HepG2 (cell line): ENCODE measurements at regions not wholly inside any gene's neighbourhood (a gene's known extent, or its start where the extent isn't known, plus 50 kb on each side); places are given as distances from the start of the nearest gene placed in this dataset.

Experiments
- ATAC-seq: fragments of 200-7000 bp; cut with Tn5 transposase; 3 replicates; pipeline ENCODE4 v1.9.1; 2020; ENCODE audit warnings: mild to moderate bottlenecking, moderate library complexity
- BruUV-seq: library from RNA; stranded (reverse); fragments of 400-500 nt; replicated peaks from 2 replicates; lab custom pipeline; 2021; lab: Mats Ljungman, UMichigan
- CTCF ChIA-PET: fragments of 300-600 bp; formaldehyde crosslinking; extraction: SDS; loops from one replicate; lab custom pipeline; 2021; ENCODE audit warnings: low total read pairs, inconsistent platforms, low intra/inter-chr PET ratio; lab: Yijun Ruan, JAX
- POLR2A ChIA-PET: fragments of 350-600 bp; sonication (Branson Sonifier 250); formaldehyde crosslinking; loops from one replicate; lab custom pipeline; 2020; ENCODE audit warnings: antibody characterized with exemption, inconsistent platforms; lab: Yijun Ruan, JAX
- DNase-seq: peaks from one replicate; pipeline ENCODE4 v3.0.0-alpha.2; 2015; ENCODE audit warnings: low spot score
- FAIRE-seq: peaks from 3 replicates; lab custom pipeline; 2011; peaks lifted over from hg19 to GRCh38; lab: Jason Lieb, UNC
- H2AFZ ChIP-seq: one replicate; pipeline ENCODE4 v1.6.1; 2011; ENCODE audit warnings: low read length, inconsistent platforms
- H3K27ac ChIP-seq: fragments of 300-600 bp; 3 replicates; pipeline ENCODE4 v1.8.0; 2011; ENCODE audit warnings: mixed run types, mild to moderate bottlenecking, mixed read lengths, low read length, inconsistent platforms; ENCODE audit not compliant: insufficient read depth; ENCODE audit errors: extremely low read length
- H3K27me3 ChIP-seq, 2 experiments: fragments of 200-600 bp in 1 of 2; 2 replicates in 1 of 2; 3 replicates in 1 of 2; pipeline versions ENCODE4 v1.6.0 to v1.8.0; 2011; ENCODE audit warnings: low read length in 2 of 2, mild to moderate bottlenecking in 2 of 2, moderate library complexity in 2 of 2, inconsistent platforms in 1 of 2; ENCODE audit not compliant: insufficient read depth in 2 of 2, control insufficient read depth in 1 of 2
- H3K36me3 ChIP-seq, 2 experiments: fragments of 200-600 bp in 1 of 2; replicated peaks in 1 of 2; 2 replicates in 1 of 2; 3 replicates in 1 of 2; pipeline versions ENCODE4 v1.5.1 to v1.8.0; 2011; ENCODE audit warnings: low read length in 2 of 2, inconsistent platforms in 1 of 2; ENCODE audit not compliant: insufficient read depth in 2 of 2, control insufficient read depth in 1 of 2
- H3K4me1 ChIP-seq: 2 replicates; pipeline ENCODE4 v1.5.1; 2012; ENCODE audit warnings: low read length, inconsistent platforms; ENCODE audit not compliant: insufficient read depth
- H3K4me2 ChIP-seq: 2 replicates; pipeline ENCODE4 v1.6.0; 2011; ENCODE audit warnings: low read depth, low read length, inconsistent platforms
- H3K4me3 ChIP-seq, 3 experiments: fragments of 200-600 bp in 1 of 3; sonication (generic), shearing (Covaris generic) in 1 of 3; replicated peaks in 1 of 3; 2 replicates each; pipeline ENCODE4 v1.5.1; 2011 to 2016; ENCODE audit warnings: low read length in 3 of 3, inconsistent platforms in 2 of 3, low read depth in 2 of 3, mild to moderate bottlenecking in 2 of 3, control low read depth in 1 of 3, mixed read lengths in 1 of 3; ENCODE audit not compliant: insufficient read depth in 1 of 3
- H3K79me2 ChIP-seq: one replicate; pipeline ENCODE4 v1.6.1; 2011; ENCODE audit warnings: low read length, inconsistent platforms; ENCODE audit not compliant: insufficient read depth
- H3K9ac ChIP-seq: 2 replicates; pipeline ENCODE4 v1.6.0; 2011; ENCODE audit warnings: mild to moderate bottlenecking, low read depth, low read length, inconsistent platforms; ENCODE audit not compliant: insufficient read depth
- H3K9me3 ChIP-seq: 2 replicates; pipeline ENCODE4 v1.5.1; 2012; ENCODE audit warnings: mild to moderate bottlenecking, low read length
- H4K20me1 ChIP-seq: 2 replicates; pipeline ENCODE4 v1.6.0; 2011; ENCODE audit warnings: inconsistent platforms, mild to moderate bottlenecking, low read length, moderate library complexity; ENCODE audit not compliant: insufficient read depth
- CEBPB ChIP-seq: IDR thresholded peaks from 2 replicates; pipeline ENCODE4 v1.6.1; 2011; ENCODE audit warnings: low read depth, low read length, improper control_type of control experiment, borderline replicate concordance
- KLF15 ChIP-seq: sonication (generic); formaldehyde crosslinking; IDR thresholded peaks from 2 replicates; pipeline ENCODE4 v1.8.1; 2023; ENCODE audit warnings: borderline replicate concordance, mild to moderate bottlenecking, inconsistent platforms, missing genetic modification reagents, mixed read lengths
- NCOA1 ChIP-seq: sonication (generic); formaldehyde crosslinking; IDR thresholded peaks from 2 replicates; pipeline ENCODE4 v1.9.0; 2021; ENCODE audit warnings: missing genetic modification reagents
- WGBS: methylation state at CpG from one replicate; pipeline ENCODE4 v1.1.6; 2017; ENCODE audit warnings: low lambda C conversion rate; 5-methylcytosine and 5-hydroxymethylcytosine counted together
- in situ Hi-C: cut with HindIII; loops from 2 replicates; pipeline ENCODE4 v1.10.0; 2017; ENCODE audit warnings: low pct_unique_long_range_greater_than_20kb; ENCODE audit not compliant: extremely low pct_ligation_motif_present
- intact Hi-C: fragments of 100-400 bp; cut with micrococcal nuclease; formaldehyde crosslinking; loops from one replicate; pipeline ENCODE4 v1.10.0; 2022; ENCODE audit not compliant: unreplicated experiment
- TF ChIP-seq, protein P1 (sequence below): sonication (generic); formaldehyde crosslinking; conservative IDR thresholded peaks from 2 replicates; pipeline ENCODE4 v1.8.1; 2023; ENCODE audit warnings: missing genetic modification reagents

DNA sequence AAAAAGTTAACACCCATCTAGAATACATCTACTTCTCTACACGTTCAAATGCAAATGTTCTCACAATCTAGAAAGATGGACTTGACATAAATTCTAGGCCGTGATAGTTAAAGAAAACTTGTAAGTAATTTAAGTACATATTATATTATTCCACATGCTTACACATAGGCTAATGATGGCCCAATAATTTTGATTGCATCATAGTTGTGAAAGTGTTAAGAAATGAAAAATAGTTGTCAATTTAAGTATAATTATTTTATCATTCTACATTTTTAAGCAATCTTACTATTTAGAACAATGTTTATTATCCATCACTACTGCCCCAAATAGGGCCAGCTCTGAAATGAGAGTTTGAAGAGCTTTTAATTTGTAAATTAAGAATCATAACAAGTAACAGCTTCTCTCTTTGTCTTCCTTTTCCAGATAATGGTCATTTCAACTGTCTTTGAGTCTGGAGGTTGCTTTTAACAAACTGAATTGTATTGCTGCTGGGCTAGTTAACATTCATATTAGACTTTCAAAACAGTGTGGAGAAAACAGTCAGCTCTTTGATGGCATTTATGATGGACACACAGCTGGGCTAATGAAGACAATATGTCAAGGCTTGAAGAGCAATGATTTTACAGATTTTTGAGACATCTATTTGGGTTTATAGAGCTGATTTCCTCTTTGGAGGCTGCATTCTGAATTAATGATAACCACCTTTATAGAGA lies 246.1 kb upstream of the KCNH8 start:
- intact Hi-C loops (no loop called here), in situ Hi-C loops (no loop called here)
- H3K27ac ChIP-seq, result no peak overlapping the region
- POLR2A ChIA-PET, result no interaction called here
- H3K4me3 ChIP-seq, result no peak overlapping the region
- FAIRE-seq (no peak), ATAC-seq (no peak), DNase-seq (no peak)
- no peaks in the 10 kb centered on the region for H4K20me1 ChIP-seq
- BruUV-seq, result no TSS peak
- no peaks in the 10 kb centered on the region for H3K9me3 ChIP-seq
- H3K4me2 ChIP-seq, result no peak overlapping the region
- CTCF ChIA-PET, result no interaction called here
- no peaks in the 10 kb centered on the region for H3K79me2 ChIP-seq
- no peaks in the 10 kb centered on the region for H3K4me1 ChIP-seq
- TF ChIP-seq KLF15 (CRISPR knock-in tag), result no peak
- TF ChIP-seq CEBPB, result peak; percentile 60
- no peaks in the 10 kb centered on the region for H3K36me3 ChIP-seq
- H2AFZ ChIP-seq, result no peak overlapping the region
- H3K9ac ChIP-seq, result no peak overlapping the region
- WGBS, result 1% methylated on average over 2 of the region's 2 CpGs
- no peaks in the 10 kb centered on the region; a peak in 1 of 5 replicates for H3K27me3 ChIP-seq

DNA sequence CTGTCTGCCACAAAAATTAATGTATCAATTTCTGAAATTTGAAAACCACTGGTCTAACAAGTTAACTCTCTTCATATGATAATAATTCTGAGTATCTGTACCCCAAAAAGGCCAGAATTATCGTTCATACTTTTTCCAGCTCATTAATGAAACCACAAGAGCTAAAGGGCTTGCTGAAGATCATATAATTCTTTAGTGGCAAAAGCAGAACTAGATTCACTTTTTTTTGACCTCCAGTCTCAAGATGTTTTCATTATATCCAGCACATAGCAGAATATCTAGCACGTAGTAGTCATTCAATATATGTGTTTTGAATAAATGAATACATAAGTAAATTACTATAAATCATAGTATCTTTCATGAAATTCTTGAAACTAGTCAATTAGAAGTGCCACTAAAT lies 246.7 kb upstream of the KCNH8 start:
- Histone ChIP-seq H2AFZ (no peak overlapping the region), H3K27ac (no peak overlapping the region), H3K27me3 (no peaks in the 10 kb centered on the region; a peak in 1 of 5 replicates), H3K79me2 (no peaks in the 10 kb centered on the region), H3K4me2 (no peak overlapping the region), H3K9ac (no peak overlapping the region), H3K4me3 (no peak overlapping the region), H4K20me1 (no peaks in the 10 kb centered on the region), H3K9me3 (no peaks in the 10 kb centered on the region), H3K36me3 (no peaks in the 10 kb centered on the region), H3K4me1 (no peaks in the 10 kb centered on the region)
- ChIA-PET POLR2A (no interaction called here), CTCF (no interaction called here)
- TF ChIP-seq NCOA1 (CRISPR knock-in tag), result no peak
- TF ChIP-seq, protein P1, sequence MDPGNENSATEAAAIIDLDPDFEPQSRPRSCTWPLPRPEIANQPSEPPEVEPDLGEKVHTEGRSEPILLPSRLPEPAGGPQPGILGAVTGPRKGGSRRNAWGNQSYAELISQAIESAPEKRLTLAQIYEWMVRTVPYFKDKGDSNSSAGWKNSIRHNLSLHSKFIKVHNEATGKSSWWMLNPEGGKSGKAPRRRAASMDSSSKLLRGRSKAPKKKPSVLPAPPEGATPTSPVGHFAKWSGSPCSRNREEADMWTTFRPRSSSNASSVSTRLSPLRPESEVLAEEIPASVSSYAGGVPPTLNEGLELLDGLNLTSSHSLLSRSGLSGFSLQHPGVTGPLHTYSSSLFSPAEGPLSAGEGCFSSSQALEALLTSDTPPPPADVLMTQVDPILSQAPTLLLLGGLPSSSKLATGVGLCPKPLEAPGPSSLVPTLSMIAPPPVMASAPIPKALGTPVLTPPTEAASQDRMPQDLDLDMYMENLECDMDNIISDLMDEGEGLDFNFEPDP, result no peak
- 1% methylated on average over 2 of the region's 2 CpGs for WGBS
- no peak for DNase-seq
- no peak for FAIRE-seq
- ATAC-seq, result no peak
- in situ Hi-C loops (no loop called here), intact Hi-C loops (no loop called here)
- BruUV-seq, result no TSS peak
